Breast epithelium (tissue), 3 donors: ENCODE measurements at regions not wholly inside any gene's neighbourhood (a gene's known extent, or its start where the extent isn't known, plus 50 kb on each side); places are given as distances from the start of the nearest gene placed in this dataset.

ENCODE experiments used
- POLR2A ChIP-seq: fragments of 450-650 bp; IDR thresholded peaks from one replicate; pipeline ENCODE4 v1.6.1; 2016; ENCODE audit warnings: antibody characterized with exemption, mild to moderate bottlenecking, moderate library complexity
- POLR2AphosphoS5 ChIP-seq, 3 donors: sonication (generic); formaldehyde crosslinking; IDR thresholded peaks; one replicate each; pipeline ENCODE4 v1.6.1; 2017; ENCODE audit warnings: antibody characterized with exemption in 3 of 3
- TF ChIP-seq, protein P1 (sequence below), 3 donors: fragments of 450-650 bp; IDR thresholded peaks; one replicate each; pipeline ENCODE4 v1.5.1; 2016 to 2017; ENCODE audit warnings: antibody characterized with exemption in 3 of 3, mild to moderate bottlenecking in 3 of 3, moderate library complexity in 3 of 3

- TF ChIP-seq, protein P1, sequence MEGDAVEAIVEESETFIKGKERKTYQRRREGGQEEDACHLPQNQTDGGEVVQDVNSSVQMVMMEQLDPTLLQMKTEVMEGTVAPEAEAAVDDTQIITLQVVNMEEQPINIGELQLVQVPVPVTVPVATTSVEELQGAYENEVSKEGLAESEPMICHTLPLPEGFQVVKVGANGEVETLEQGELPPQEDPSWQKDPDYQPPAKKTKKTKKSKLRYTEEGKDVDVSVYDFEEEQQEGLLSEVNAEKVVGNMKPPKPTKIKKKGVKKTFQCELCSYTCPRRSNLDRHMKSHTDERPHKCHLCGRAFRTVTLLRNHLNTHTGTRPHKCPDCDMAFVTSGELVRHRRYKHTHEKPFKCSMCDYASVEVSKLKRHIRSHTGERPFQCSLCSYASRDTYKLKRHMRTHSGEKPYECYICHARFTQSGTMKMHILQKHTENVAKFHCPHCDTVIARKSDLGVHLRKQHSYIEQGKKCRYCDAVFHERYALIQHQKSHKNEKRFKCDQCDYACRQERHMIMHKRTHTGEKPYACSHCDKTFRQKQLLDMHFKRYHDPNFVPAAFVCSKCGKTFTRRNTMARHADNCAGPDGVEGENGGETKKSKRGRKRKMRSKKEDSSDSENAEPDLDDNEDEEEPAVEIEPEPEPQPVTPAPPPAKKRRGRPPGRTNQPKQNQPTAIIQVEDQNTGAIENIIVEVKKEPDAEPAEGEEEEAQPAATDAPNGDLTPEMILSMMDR (IDR thresholded peaks at IDR 0.05): no peak
- TF ChIP-seq POLR2AphosphoS5 (IDR thresholded peaks at IDR 0.05): no peak
- no peak for TF ChIP-seq POLR2A
These were observed 100.6 kb upstream of the SLC5A9 start for GRCh38 chr1:48121955-48122354.
